C4-2B (cell line): ENCODE measurements at regions not wholly inside any gene's neighbourhood (a gene's known extent, or its start where the extent isn't known, plus 50 kb on each side); places are given as distances from the start of the nearest gene placed in this dataset.

Experiments
- ZFX ChIP-seq: fragments of 450-650 bp; IDR thresholded peaks from 2 replicates; pipeline ENCODE4 v1.6.1; 2017
- TF ChIP-seq, protein P1 (sequence below): fragments of 450-650 bp; conservative IDR thresholded peaks from 2 replicates; pipeline ENCODE4 v1.5.1; 2017; ENCODE audit warnings: mild to moderate bottlenecking

DNA sequence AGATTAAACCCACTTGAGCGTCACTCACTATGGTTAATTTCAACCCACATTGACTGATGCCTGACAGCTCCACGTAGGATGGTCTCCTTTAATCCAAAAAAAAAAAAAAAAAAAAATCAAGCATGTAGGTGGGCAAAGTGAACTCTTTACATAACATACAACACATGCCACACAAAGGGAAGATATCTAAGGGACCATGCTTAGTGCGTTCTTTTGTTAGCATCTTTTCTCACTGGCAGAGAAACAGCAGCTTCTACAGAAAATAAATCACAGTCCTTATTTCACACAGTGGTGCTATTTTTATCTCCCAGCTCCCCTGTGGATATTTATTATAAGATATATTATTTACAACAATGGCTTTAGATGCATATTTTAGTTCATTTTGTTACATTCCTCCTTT is 652.0 kb upstream of the CELF2 start:
- TF ChIP-seq, protein P1, sequence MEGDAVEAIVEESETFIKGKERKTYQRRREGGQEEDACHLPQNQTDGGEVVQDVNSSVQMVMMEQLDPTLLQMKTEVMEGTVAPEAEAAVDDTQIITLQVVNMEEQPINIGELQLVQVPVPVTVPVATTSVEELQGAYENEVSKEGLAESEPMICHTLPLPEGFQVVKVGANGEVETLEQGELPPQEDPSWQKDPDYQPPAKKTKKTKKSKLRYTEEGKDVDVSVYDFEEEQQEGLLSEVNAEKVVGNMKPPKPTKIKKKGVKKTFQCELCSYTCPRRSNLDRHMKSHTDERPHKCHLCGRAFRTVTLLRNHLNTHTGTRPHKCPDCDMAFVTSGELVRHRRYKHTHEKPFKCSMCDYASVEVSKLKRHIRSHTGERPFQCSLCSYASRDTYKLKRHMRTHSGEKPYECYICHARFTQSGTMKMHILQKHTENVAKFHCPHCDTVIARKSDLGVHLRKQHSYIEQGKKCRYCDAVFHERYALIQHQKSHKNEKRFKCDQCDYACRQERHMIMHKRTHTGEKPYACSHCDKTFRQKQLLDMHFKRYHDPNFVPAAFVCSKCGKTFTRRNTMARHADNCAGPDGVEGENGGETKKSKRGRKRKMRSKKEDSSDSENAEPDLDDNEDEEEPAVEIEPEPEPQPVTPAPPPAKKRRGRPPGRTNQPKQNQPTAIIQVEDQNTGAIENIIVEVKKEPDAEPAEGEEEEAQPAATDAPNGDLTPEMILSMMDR = no peak
- TF ChIP-seq ZFX = no peak
